H1 (cell line): ENCODE measurements at regions not wholly inside any gene's neighbourhood (a gene's known extent, or its start where the extent isn't known, plus 50 kb on each side); places are given as distances from the start of the nearest gene placed in this dataset.

ENCODE experiments used
- CTCF ChIA-PET: fragments of 300-600 bp; sonication (Branson Sonifier 250); formaldehyde crosslinking; loops from one replicate; lab custom pipeline; 2021; ENCODE audit not compliant: partially characterized antibody; lab: Charles Lee
- POLR2A ChIA-PET: fragments of 300-600 bp; sonication (Branson Sonifier 250); formaldehyde crosslinking; loops from one replicate; lab custom pipeline; 2021; ENCODE audit warnings: inconsistent platforms; ENCODE audit not compliant: partially characterized antibody; lab: Charles Lee
- DNase-seq, 2 experiments: peaks; one replicate each; pipeline versions ENCODE4 v3.0.0 to v3.0.0-alpha.2; 2010 to 2022; ENCODE audit warnings: low spot score in 2 of 2, low read depth in 1 of 2, mixed read lengths in 1 of 2
- FAIRE-seq: peaks from 2 replicates; lab custom pipeline; 2011; peaks lifted over from hg19 to GRCh38; lab: Jason Lieb, UNC
- H2AFZ ChIP-seq: 2 replicates; pipeline ENCODE4 v1.8.1; 2012; ENCODE audit warnings: low read length, inconsistent platforms
- H2AK5ac ChIP-seq: 2 replicates; pipeline ENCODE4 v1.6.1; 2013; ENCODE audit warnings: low read depth, low read length
- H2BK120ac ChIP-seq: replicated peaks from 2 replicates; pipeline ENCODE3; 2013; ENCODE audit warnings: low read depth, low read length, inconsistent platforms
- H2BK12ac ChIP-seq: 2 replicates; pipeline ENCODE4 v1.6.1; 2013; ENCODE audit warnings: low read depth, low read length
- H2BK15ac ChIP-seq: 2 replicates; pipeline ENCODE4 v1.6.1; 2013; ENCODE audit warnings: low read length
- H2BK20ac ChIP-seq: 2 replicates; pipeline ENCODE4 v1.6.1; 2013; ENCODE audit warnings: low read length
- H2BK5ac ChIP-seq: 2 replicates; pipeline ENCODE4 v1.6.1; 2013; ENCODE audit warnings: low read depth, low read length
- H3K14ac ChIP-seq: 2 replicates; pipeline ENCODE4 v1.6.1; 2013; ENCODE audit warnings: inconsistent platforms; ENCODE audit not compliant: insufficient read length
- H3K18ac ChIP-seq: 2 replicates; pipeline ENCODE4 v1.6.1; 2013; ENCODE audit warnings: low read length; ENCODE audit errors: extremely low read depth
- H3K23ac ChIP-seq: 2 replicates; pipeline ENCODE4 v1.6.1; 2013; ENCODE audit warnings: inconsistent platforms; ENCODE audit not compliant: insufficient read length
- H3K23me2 ChIP-seq: 2 replicates; pipeline ENCODE4 v1.6.1; 2013; ENCODE audit warnings: low read depth, low read length
- H3K27ac ChIP-seq: 2 replicates; pipeline ENCODE4 v1.6.1; 2011; ENCODE audit warnings: low read depth, low read length, inconsistent platforms
- H3K27me3 ChIP-seq, 4 experiments: replicated peaks in 1 of 4; 1 replicate in 1 of 4; 2 replicates in 3 of 4; pipeline versions ENCODE4 v1.6.1 to v1.8.1; 2011 to 2013; ENCODE audit warnings: low read length in 3 of 4, mild to moderate bottlenecking in 3 of 4, inconsistent platforms in 2 of 4, mixed read lengths in 2 of 4, moderate library complexity in 1 of 4; ENCODE audit not compliant: control insufficient read depth in 3 of 4, insufficient read depth in 3 of 4; ENCODE audit errors: extremely low read depth in 1 of 4
- H3K36me3 ChIP-seq, 4 experiments: 2 replicates each; pipeline versions ENCODE4 v1.6.1 to v1.8.1; 2011 to 2013; ENCODE audit warnings: mild to moderate bottlenecking in 4 of 4, low read length in 3 of 4, moderate library complexity in 2 of 4, control low read depth in 1 of 4, inconsistent platforms in 1 of 4; ENCODE audit not compliant: insufficient read depth in 4 of 4, control insufficient read depth in 2 of 4
- H3K4ac ChIP-seq: replicated peaks from 2 replicates; pipeline ENCODE3; 2013; ENCODE audit warnings: low read length, low read depth, mixed read lengths, inconsistent platforms; ENCODE audit not compliant: insufficient read length
- H3K4me1 ChIP-seq, 4 experiments: replicated peaks in 1 of 4; 1 replicate in 1 of 4; 2 replicates in 3 of 4; pipeline versions ENCODE4 v1.6.1 to v1.8.1; 2011 to 2013; ENCODE audit warnings: low read length in 3 of 4, inconsistent platforms in 2 of 4, mixed read lengths in 1 of 4; ENCODE audit not compliant: insufficient read depth in 4 of 4, control insufficient read depth in 3 of 4
- H3K4me2 ChIP-seq, 2 experiments: 2 replicates each; pipeline versions ENCODE4 v1.6.1 to v1.8.1; 2011 to 2013; ENCODE audit warnings: low read depth in 2 of 2, low read length in 2 of 2, control low read depth in 1 of 2, inconsistent platforms in 1 of 2, mild to moderate bottlenecking in 1 of 2; ENCODE audit not compliant: insufficient read depth in 1 of 2
- H3K4me3 ChIP-seq, 4 experiments: fragments of 200-600, 300-600 bp in 1 of 4; sonication (generic), shearing (Covaris generic), sonication (Bioruptor Twin) in 1 of 4; 2 replicates each; pipeline versions ENCODE4 v1.5.1 to v1.8.1; 2011 to 2016; ENCODE audit warnings: low read length in 4 of 4, low read depth in 3 of 4, control low read depth in 2 of 4, inconsistent platforms in 2 of 4, mild to moderate bottlenecking in 2 of 4, mixed read lengths in 1 of 4, moderate library complexity in 1 of 4; ENCODE audit not compliant: insufficient read depth in 2 of 4; ENCODE audit errors: extremely low read depth in 1 of 4
- H3K56ac ChIP-seq: replicated peaks from 2 replicates; pipeline ENCODE3; 2013; ENCODE audit warnings: low read depth, mild to moderate bottlenecking, mixed read lengths, low read length, inconsistent platforms; ENCODE audit not compliant: insufficient read length
- H3K79me1 ChIP-seq: 2 replicates; pipeline ENCODE4 v1.6.1; 2013; ENCODE audit warnings: low read depth, low read length, control low read depth
- H3K79me2 ChIP-seq, 2 experiments: 2 replicates each; pipeline versions ENCODE4 v1.6.1 to v1.8.1; 2012 to 2013; ENCODE audit warnings: low read length in 2 of 2, mild to moderate bottlenecking in 2 of 2, inconsistent platforms in 1 of 2; ENCODE audit not compliant: insufficient read depth in 2 of 2, control insufficient read depth in 1 of 2
- H3K9ac ChIP-seq, 4 experiments: replicated peaks in 1 of 4; 1 replicate in 1 of 4; 2 replicates in 3 of 4; pipeline versions ENCODE4 v1.6.1 to v1.8.1; 2011 to 2013; ENCODE audit warnings: low read depth in 3 of 4, low read length in 3 of 4, control low read depth in 2 of 4, mild to moderate bottlenecking in 2 of 4, moderate library complexity in 2 of 4, inconsistent platforms in 1 of 4; ENCODE audit errors: extremely low read depth in 1 of 4
- H3K9me3 ChIP-seq, 2 experiments: 2 replicates each; pipeline versions ENCODE4 v1.6.1 to v1.8.1; 2012 to 2013; ENCODE audit warnings: mild to moderate bottlenecking in 2 of 2, moderate library complexity in 2 of 2, control low read depth in 1 of 2, inconsistent platforms in 1 of 2, low read depth in 1 of 2, low read length in 1 of 2, mixed read lengths in 1 of 2; ENCODE audit not compliant: insufficient read depth in 2 of 2
- H4K20me1 ChIP-seq, 2 experiments: replicated peaks in 1 of 2; 2 replicates each; pipeline versions ENCODE3 to v1.8.1; 2011 to 2013; ENCODE audit warnings: inconsistent platforms in 2 of 2, low read length in 2 of 2, mild to moderate bottlenecking in 1 of 2; ENCODE audit not compliant: insufficient read depth in 2 of 2, control insufficient read depth in 1 of 2
- H4K5ac ChIP-seq: 2 replicates; pipeline ENCODE4 v1.6.1; 2013; ENCODE audit warnings: low read length, low read depth, mixed read lengths, inconsistent platforms; ENCODE audit not compliant: insufficient read length
- H4K8ac ChIP-seq: 2 replicates; pipeline ENCODE4 v1.8.0; 2013; ENCODE audit warnings: mild to moderate bottlenecking, moderate library complexity, low read length, inconsistent platforms; ENCODE audit not compliant: insufficient read depth; ENCODE audit errors: extremely low read depth
- H4K91ac ChIP-seq: replicated peaks from 2 replicates; pipeline ENCODE3; 2013; ENCODE audit warnings: low read length, mixed read lengths, inconsistent platforms; ENCODE audit not compliant: insufficient read length
- ATF2 ChIP-seq: IDR thresholded peaks from 2 replicates; pipeline ENCODE4 v1.6.1; 2012; ENCODE audit warnings: low read length, inconsistent platforms
- JUN ChIP-seq: IDR thresholded peaks from 2 replicates; pipeline ENCODE4 v1.6.1; 2011; ENCODE audit warnings: low read depth, mild to moderate bottlenecking, improper control_type of control experiment, low read length
- WGBS, 2 experiments: shearing (Covaris generic) in 1 of 2; methylation state at CpG; one replicate each; pipeline versions ENCODE4 v1.1.6 to v1.1.7; 2013 to 2015; ENCODE audit warnings: low lambda C conversion rate in 2 of 2, mixed read lengths in 2 of 2, inconsistent platforms in 1 of 2, low coverage in 1 of 2, missing lambda C conversion rate in 1 of 2; ENCODE audit not compliant: insufficient replicate concordance in 2 of 2, insufficient coverage in 1 of 2, insufficient read length in 1 of 2; ENCODE audit errors: extremely low coverage in 1 of 2, missing lambda C conversion rate in 1 of 2; 5-methylcytosine and 5-hydroxymethylcytosine counted together

GRCh38 chr1:4482526-4482925 is 171.9 kb upstream of the AJAP1 start:
- CTCF ChIA-PET: no interaction called here

More at GRCh38 chr1:4482526-4482925, 171.9 kb upstream of the AJAP1 start:
- no peaks in the 10 kb centered on the region for H3K27me3 ChIP-seq
- H3K36me3 ChIP-seq: no peaks in the 10 kb centered on the region
- no peaks in the 10 kb centered on the region; a peak in 1 of 7 replicates for H3K4me1 ChIP-seq
- POLR2A ChIA-PET: no interaction called here
- H3K23me2 ChIP-seq: no peaks in the 10 kb centered on the region
- H2AK5ac ChIP-seq: no peak overlapping the region
- no peak overlapping the region for H4K5ac ChIP-seq
- no peaks in the 10 kb centered on the region for H4K20me1 ChIP-seq
- no peak overlapping the region for H3K27ac ChIP-seq
- H3K4ac ChIP-seq: no peak overlapping the region
- WGBS, 2 experiments: 94% methylated on average over 20 of the region's 21 CpGs; no CpG with 5 or more reads in 1 of the 2 experiments
- H3K79me1 ChIP-seq: no peaks in the 10 kb centered on the region
- H2BK120ac ChIP-seq: no peak overlapping the region
- no peak overlapping the region for H3K23ac ChIP-seq
- H3K4me2 ChIP-seq: no peak overlapping the region
- H2BK20ac ChIP-seq: no peak overlapping the region
- no peak for TF ChIP-seq ATF2
- TF ChIP-seq JUN: no peak
- no peak overlapping the region for H2BK15ac ChIP-seq
- H3K18ac ChIP-seq: no peak overlapping the region
- no peak overlapping the region for H3K4me3 ChIP-seq
- H3K9ac ChIP-seq: no peak overlapping the region
- no peaks in the 10 kb centered on the region for H3K79me2 ChIP-seq
- H3K56ac ChIP-seq: no peak overlapping the region
- no peak for DNase-seq
- no peak overlapping the region for H2BK5ac ChIP-seq
- no peak overlapping the region for H2BK12ac ChIP-seq
- H4K8ac ChIP-seq: no peak overlapping the region
- no peak overlapping the region for H2AFZ ChIP-seq
- no peak overlapping the region for H3K14ac ChIP-seq
- H3K9me3 ChIP-seq: peaks cover 31 to 66% of the 10 kb centered on the region in 2 experiments
- FAIRE-seq: no peak
- no peak overlapping the region for H4K91ac ChIP-seq
